Progenitor cell of endocrine pancreas (in vitro differentiated cells): ENCODE measurements at regions not wholly inside any gene's neighbourhood (a gene's known extent, or its start where the extent isn't known, plus 50 kb on each side); places are given as distances from the start of the nearest gene placed in this dataset.

Source experiments
- DNase-seq: peaks from one replicate; pipeline ENCODE4 v3.0.0; 2021; ENCODE audit warnings: low spot score; ENCODE audit not compliant: unreplicated experiment
- H3K27ac Mint-ChIP-seq: 2 replicates; pipeline ENCODE4 v1.8.0; 2021; ENCODE audit warnings: mild to moderate bottlenecking, moderate library complexity, mixed read lengths
- H3K27me3 Mint-ChIP-seq: 2 replicates; pipeline ENCODE4 v1.8.0; 2021; ENCODE audit warnings: mixed read lengths
- H3K36me3 Mint-ChIP-seq: 2 replicates; pipeline ENCODE4 v1.8.0; 2022; ENCODE audit warnings: mixed read lengths; ENCODE audit not compliant: insufficient read depth
- H3K4me1 Mint-ChIP-seq: 2 replicates; pipeline ENCODE4 v1.8.0; 2021; ENCODE audit warnings: low read depth, mixed read lengths
- H3K4me3 Mint-ChIP-seq: 2 replicates; pipeline ENCODE4 v1.8.0; 2021; ENCODE audit warnings: low read depth, mild to moderate bottlenecking, moderate library complexity, mixed read lengths
- H3K9me3 Mint-ChIP-seq: 2 replicates; pipeline ENCODE4 v1.8.0; 2021; ENCODE audit warnings: low read depth, mixed read lengths
- TF ChIP-seq, protein P1 (sequence below): fragments of 200-600 bp; sonication (generic); IDR thresholded peaks from one replicate; pipeline ENCODE4 v1.5.0; 2021; ENCODE audit warnings: antibody characterized with exemption, mild to moderate bottlenecking; ENCODE audit not compliant: unreplicated experiment

DNA sequence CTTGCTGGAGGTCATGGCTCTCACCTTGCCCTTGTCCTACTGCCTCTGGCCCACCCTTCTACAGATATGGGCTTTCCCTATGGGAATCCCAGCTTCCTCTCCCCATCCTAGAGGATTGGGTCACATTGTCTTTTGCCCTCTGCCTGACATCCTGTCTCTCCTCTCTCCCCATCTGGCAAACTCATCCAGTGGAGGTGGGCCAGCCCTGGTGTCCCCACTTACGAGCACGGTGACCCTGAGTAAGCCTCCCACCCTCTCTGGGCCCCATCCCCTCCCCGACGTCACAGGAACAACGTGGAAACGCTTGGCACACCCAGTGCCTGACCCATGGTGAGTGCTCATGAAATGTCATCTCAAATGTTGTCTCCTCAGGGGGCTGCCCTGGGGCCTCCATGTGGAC is 56.1 kb upstream of the ID3 start:
- H3K4me1 Mint-ChIP-seq: peaks cover 8% of the 10 kb centered on the region
- no peak for DNase-seq
- no peak overlapping the region for H3K27ac Mint-ChIP-seq
- H3K9me3 Mint-ChIP-seq: no peaks in the 10 kb centered on the region
- H3K4me3 Mint-ChIP-seq: no peak overlapping the region
- peaks cover 21% of the 10 kb centered on the region for H3K27me3 Mint-ChIP-seq
- no peaks in the 10 kb centered on the region for H3K36me3 Mint-ChIP-seq
- TF ChIP-seq, protein P1, sequence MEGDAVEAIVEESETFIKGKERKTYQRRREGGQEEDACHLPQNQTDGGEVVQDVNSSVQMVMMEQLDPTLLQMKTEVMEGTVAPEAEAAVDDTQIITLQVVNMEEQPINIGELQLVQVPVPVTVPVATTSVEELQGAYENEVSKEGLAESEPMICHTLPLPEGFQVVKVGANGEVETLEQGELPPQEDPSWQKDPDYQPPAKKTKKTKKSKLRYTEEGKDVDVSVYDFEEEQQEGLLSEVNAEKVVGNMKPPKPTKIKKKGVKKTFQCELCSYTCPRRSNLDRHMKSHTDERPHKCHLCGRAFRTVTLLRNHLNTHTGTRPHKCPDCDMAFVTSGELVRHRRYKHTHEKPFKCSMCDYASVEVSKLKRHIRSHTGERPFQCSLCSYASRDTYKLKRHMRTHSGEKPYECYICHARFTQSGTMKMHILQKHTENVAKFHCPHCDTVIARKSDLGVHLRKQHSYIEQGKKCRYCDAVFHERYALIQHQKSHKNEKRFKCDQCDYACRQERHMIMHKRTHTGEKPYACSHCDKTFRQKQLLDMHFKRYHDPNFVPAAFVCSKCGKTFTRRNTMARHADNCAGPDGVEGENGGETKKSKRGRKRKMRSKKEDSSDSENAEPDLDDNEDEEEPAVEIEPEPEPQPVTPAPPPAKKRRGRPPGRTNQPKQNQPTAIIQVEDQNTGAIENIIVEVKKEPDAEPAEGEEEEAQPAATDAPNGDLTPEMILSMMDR: no peak

DNA sequence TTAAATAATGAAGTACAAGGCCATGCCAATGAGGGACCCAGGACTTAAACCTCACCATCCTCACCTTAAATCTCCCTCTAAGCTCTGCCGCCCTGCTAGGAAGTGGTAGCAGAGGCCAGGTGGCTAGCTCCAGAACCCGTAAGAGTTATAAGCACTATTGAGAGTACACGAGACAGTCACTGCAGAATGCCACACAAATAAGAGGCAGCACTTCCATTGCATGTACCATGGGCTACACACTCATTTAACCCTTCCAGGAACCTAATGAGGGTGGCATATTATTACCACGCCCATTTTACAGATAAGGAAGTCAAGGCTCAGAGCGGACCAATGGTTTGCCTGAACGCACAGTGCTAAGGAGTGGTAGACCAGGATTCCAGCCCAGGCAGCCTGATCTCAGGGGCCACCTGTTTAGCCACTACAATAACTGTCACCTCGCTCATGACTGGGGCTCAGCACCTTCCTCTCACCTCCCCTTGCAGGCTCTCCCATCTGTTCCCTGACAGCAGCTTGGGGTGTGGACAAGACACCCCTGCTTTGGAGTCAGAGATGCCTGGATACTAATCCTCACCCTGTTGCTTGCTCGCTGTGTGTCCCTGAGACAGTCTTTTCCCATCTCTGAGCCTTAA is 54.8 kb upstream of the ID3 start:
- no peak for DNase-seq
- H3K4me3 Mint-ChIP-seq: no peak overlapping the region
- H3K9me3 Mint-ChIP-seq: no peaks in the 10 kb centered on the region
- H3K36me3 Mint-ChIP-seq: no peaks in the 10 kb centered on the region
- peak overlapping the region; percentile 62 for H3K27ac Mint-ChIP-seq
- peaks cover 17% of the 10 kb centered on the region for H3K27me3 Mint-ChIP-seq
- peaks cover 2% of the 10 kb centered on the region for H3K4me1 Mint-ChIP-seq
- TF ChIP-seq, protein P1: no peak

DNA sequence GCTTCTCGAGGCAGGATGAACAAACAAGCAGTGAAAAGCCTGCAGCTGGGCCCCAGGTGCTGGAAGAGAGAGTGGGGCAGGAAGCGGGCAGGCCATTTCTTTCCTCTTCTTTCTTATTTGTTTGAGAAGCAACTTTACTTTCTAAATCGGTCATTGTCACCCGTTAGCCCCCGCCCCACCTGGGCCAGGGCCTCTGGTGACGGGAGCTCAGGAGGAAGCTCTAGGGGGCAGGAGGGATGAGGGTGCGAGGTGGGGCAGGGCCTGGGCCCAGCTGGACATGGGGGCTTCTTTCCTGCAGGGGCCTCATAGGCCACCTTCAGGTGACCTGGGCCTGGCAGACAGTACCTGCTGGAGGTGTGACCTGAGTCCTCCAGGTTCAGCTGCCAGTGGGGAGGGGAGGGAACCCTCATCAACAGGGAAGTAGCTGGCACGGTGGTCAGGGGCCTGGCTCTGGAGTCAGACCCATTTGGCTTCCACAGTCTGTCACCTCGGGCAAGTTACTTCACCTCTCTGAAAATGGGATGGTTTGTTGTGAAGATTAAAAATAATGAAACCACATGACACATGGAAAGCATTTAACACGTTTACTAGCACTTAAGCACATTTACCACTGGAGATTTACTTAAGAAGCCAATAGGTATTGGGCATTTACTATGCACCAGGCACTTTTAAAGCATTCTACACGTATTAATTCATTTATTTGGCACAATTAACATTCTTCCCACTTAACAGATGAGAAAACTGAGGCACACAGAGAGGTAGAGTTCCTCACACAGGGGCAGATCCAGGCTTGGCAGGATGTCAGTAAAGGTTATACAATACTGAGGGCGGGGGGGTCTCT is 54.1 kb upstream of the ID3 start:
- no peak overlapping the region for H3K4me3 Mint-ChIP-seq
- peaks cover 10% of the 10 kb centered on the region for H3K27me3 Mint-ChIP-seq
- H3K27ac Mint-ChIP-seq: peak overlapping the region; percentile 52
- DNase-seq: no peak
- H3K4me1 Mint-ChIP-seq: peaks cover 2% of the 10 kb centered on the region
- TF ChIP-seq, protein P1: no peak
- H3K36me3 Mint-ChIP-seq: no peaks in the 10 kb centered on the region
- H3K9me3 Mint-ChIP-seq: no peaks in the 10 kb centered on the region

DNA sequence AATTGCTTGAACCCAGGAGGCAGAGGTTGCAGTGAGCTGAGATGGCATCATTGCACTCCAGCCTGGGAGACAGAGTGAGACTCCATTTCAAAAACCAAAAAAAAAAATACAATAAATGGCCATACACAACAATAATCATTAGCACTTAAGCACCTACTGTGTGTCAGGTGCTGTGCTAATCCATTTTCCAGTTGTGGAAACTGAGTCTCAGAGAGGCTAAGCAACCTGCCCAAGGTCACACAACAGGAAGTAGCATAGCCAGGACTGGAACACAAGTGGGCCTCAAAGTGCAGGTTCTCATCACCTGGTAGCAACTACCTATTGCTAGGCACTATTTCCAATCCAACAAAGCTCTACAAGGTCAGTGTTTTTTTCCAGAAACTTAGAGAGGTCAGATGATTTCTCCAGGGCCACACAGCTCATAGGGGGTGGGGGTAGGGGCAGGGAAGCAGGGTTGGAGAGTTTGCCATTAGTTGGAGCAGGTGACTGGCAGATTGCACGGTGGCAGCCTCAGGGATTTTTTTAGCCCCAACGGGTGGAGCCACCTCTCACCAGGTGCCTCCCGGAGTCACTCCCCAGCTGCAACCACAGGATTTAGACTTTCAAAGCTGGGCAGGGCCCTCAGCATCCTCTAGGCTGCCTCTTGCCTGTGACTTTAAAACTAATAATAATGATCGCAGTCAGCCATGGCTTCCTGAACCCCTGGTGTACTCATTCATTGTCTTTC is 52.5 kb upstream of the ID3 start:
- Mint-ChIP-seq H3K9me3 (no peaks in the 10 kb centered on the region), H3K27me3 (peaks cover 6% of the 10 kb centered on the region), H3K27ac (no peak overlapping the region), H3K4me3 (no peak overlapping the region), H3K4me1 (peaks cover 2% of the 10 kb centered on the region), H3K36me3 (no peaks in the 10 kb centered on the region)
- no peak for DNase-seq
- TF ChIP-seq, protein P1: no peak

DNA sequence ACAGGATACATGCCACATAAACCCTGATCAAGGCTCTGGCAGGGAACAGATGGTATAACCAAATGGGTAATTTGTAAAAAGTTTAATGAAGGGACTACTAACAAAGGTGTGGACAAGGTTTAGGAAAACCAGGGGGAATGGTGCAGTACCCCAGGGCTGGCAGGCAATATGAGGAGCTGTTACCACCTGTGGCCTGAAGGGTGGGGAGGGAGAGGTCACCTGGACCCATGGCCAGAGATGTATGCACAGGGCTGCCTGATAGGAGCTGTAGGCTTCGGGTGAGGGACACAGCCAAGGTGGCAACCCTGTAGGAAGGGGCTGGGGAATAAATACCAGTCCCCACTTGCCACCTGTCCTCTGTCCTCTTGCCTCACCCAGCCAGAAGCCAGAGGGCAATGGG is 51.4 kb upstream of the ID3 start:
- TF ChIP-seq, protein P1: no peak
- no peak overlapping the region for H3K4me3 Mint-ChIP-seq
- DNase-seq: no peak
- H3K9me3 Mint-ChIP-seq: no peaks in the 10 kb centered on the region
- peaks cover 2% of the 10 kb centered on the region for H3K4me1 Mint-ChIP-seq
- H3K27me3 Mint-ChIP-seq: peaks cover 6% of the 10 kb centered on the region
- H3K36me3 Mint-ChIP-seq: no peaks in the 10 kb centered on the region
- H3K27ac Mint-ChIP-seq: no peak overlapping the region
